GM21367 (cell line): ENCODE measurements at regions not wholly inside any gene's neighbourhood (a gene's known extent, or its start where the extent isn't known, plus 50 kb on each side); places are given as distances from the start of the nearest gene placed in this dataset.

Source experiments
- ATAC-seq: cut with Tn5 transposase; IDR thresholded peaks from one replicate; pipeline ENCODE4 v1.9.1; 2021; ENCODE audit not compliant: unreplicated experiment

DNA sequence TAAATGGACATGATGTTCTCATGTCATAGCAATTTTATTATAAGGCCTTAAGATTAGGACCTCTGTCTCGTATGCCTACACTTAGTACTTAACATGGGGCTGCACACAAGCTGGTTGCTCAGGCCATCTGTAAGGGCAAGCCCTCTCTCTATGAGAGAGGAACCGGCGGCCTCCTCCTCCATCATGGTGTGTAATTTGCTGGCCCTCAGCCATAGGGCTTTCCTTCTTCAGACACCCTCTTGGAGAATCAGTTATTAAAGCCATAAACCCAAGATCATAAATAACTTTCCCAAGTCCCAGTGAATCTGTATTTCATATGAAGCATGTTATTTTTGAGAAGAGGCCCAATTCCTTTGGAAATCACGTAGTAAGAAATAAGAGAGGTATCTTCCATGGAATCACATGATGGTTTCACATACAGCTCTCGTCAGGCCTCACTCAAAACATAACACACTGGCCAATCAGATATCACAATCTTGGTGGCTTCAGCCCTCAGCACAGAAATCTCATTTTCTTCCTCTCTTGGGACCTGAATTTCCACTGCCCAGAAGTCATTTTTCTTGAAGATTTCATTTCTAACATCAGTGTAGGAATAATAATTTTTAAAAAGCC is 92.6 kb downstream of the RDH14 start:
- no peak for ATAC-seq

DNA sequence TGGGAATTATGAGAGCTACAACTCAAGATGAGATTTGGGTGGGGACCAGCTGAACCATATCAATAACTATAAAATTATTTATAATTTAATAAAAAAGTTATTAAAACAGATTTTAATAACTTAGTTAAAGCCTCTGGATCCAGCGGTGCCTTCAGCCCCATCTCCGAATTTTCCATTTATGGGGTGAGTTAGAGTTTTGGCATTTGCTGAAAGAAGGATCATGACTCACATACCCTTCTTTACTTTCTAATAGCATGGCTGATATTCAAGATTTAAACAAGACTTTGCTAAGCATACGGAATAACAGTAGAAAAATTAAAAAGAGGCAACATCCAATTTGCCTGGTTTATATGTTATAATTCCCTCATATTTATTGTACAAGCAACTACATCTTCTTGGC is 94.5 kb downstream of the RDH14 start:
- ATAC-seq: no peak

DNA sequence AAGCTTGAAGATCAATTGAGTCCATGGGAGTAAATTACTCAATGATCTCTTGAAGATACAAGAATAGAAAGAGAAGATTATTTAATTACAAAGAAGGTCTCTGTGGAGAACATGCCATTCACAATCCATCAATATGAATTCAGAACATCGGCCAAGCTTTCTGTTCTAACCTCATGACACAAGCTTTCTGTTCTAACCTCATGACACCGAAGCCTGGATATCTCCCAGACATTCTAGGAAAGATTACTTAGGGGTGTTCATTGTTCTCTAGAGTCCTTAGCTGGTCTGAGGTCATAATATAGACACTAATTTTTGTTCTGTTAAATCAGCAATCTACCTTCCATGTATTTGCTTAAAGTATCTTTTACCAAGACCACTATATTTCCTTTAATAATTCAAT is 95.5 kb downstream of the RDH14 start:
- ATAC-seq: no peak

DNA sequence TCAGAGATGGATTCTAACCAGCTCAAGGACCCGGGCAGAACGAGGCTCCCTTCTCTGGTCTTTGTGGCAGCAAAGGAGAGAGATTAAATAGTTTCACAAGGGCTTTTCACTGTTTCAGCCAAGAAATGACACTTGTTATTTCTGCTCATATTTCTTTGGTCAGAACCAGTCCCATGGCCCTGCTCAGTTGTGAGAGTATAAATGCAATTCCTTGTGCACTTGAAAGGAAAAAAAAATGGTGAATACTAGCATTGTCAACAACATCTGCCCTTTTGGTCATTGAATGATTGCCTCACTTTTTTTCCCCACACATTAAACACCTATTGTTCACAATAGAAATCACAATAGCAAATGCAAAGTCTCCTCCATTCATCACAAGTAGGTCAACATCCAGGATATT is 104.4 kb downstream of the RDH14 start:
- ATAC-seq: no peak

DNA sequence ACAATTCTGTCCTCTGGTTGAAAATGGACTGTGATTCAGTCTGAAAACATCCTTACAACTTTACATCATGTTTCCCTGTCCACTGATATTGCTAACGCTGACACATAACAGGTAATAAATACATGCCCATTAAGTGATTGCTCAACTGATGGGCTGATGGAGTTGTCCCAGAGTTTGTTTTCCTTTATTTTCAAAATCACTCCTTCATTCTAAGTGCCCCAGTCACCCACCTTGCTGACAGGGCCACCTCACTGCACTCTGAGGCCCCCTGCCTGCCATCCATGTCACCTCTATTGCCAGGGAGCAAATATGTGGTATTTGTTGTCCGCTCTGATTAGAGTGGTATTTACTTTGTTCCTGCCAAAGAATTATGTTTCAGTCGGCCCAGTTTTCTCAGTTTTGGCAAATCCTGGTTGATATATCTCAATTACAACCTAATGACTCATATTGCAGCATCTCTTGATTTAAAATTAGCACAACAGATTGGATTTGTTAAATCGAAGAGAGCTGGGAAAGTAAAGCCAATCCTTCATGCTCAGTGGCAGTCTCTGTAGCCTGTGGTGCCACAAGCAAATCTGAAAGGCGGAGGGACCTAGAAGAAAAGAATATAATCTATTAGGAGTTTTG is 105.1 kb downstream of the RDH14 start:
- no peak for ATAC-seq

DNA sequence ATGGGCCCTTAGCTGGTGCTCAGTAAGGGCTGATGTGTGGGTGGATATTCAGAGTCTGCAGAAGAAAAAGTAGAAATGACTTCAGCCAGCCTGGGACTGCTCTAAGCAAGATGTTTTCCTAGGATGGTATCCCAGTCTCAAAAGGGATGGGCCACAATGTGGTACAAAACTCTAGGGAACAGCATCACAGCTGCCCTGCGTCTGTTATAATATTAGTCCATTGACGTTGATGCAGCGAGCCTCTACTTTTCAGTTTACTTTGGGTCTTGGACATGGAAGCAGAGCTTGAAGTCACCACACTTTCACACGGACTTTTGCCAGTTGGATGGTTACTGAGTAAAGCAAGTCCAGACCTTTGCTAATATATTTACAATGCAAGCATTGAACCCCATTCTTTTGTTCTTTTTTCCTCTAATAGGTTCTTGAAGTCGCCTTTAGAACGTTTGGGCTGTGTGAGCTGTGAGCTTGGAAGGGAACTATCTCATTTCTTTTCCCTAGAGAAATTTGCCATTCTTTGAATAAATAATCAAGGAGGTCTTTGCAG is 105.7 kb downstream of the RDH14 start:
- no peak for ATAC-seq

DNA sequence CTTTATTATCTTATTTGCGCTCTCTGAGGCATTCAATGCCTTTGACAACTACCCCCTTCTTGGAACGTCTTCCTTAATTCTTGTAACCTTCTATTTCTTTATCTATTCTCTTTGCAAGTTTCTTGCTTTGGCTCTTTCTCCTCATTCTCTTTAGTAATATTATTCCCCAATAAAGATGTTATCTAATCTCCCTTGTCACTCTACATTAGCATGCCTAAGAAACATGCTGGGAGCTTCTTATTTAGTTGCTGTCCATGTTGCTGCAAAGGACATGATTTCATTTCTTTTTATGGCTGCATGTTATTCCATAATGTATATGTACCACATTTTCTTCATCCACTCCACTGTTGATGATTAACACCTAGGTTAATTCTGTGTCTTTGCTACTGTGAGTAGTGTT is 113.7 kb downstream of the RDH14 start:
- ATAC-seq: no peak

DNA sequence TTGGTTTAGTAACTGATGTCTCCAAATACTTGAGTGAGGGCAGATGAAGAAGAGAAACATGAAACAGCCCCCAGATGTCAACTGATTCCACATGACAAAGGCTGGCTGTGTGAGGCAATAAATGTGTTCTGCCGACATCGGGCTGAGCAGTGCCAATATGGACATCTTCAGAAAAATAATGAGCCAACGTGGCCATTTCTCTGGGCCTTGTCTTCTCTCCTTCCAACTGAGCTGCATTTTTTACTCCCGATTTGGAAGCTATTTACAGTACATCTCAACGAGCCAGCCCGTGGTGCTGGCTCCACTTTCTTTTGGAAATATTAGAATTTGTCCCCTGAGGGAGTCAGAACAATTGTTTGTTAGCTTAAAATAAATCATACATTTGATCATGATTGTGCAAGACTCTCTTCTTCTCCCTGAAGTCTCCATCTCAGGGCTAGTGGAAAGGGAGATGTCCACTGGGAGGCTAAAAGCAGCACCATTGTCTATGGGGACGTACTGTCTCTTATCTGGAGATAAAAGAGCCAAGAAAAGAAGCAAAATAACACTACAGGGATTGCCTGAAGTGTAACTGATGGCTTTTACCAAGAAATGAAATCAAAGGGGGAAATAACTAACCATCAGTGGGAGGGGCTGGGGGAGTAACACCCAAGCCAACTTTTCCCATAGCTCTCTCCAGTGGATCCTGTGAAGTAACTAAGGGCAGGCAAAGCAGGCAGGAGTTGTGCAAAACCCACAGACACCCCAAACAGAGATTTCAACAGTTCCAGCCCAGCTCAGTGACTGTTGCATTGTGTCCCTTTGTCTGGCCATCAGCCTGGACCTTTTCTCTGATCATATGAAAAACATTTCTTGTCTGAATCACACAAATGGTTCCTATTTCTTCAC is 114.8 kb downstream of the RDH14 start:
- ATAC-seq: no peak

DNA sequence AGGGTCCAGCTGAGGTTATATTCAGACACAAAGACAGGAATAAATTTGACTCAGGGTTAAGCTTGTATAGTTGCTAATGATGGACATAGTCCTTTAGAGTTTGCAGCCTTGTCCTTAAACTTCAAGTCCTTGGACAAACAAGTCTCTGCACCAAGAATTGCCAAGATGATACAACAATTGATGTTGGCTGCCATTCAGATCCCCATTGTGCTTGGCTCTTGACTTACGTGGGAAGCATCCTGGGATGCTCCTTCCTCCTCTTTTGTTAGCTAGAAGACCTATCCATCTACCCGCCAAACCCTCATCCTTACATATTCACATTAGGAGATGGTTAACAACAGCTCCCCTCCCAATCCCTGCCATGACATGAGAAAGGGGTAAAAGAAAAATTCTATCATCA is 115.6 kb downstream of the RDH14 start:
- ATAC-seq: no peak

DNA sequence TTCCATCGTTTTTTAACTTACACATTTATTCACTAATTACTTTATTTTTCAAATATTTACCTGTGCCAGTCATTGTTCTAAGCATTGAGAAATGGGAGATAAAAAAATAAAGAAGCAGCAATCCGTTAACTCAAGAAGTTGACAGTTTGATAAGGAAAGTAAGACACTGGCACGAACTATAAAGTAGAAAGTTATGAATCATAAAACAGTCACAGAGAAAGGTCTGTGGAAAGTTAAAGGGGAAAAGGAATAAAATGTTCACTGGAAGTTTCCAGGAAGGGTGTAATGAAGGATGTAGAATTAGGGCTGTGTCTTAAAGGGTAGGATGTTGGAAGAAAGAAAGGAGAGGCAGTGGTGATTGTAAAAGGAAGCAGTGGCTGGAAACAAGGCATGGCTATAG is 118.9 kb downstream of the RDH14 start:
- no peak for ATAC-seq

DNA sequence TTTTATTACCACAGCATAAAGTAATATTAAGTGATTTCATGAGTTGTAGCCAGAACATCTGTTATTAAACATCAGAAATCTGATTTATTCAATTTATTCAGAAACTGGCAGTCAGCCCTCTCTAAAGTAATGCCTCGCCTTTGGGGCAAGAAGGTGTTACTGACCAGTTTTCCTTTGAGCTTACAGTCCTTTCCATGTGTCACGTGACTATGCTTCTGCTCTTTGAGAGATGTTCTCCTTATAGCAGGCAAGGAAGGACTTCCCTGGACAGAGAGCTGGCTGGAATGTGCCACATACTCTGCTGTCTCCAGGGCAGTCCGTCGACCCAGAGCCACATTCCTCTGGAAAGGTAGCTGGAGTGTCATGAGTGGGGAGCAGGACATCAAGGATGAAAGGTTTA is 119.7 kb downstream of the RDH14 start:
- no peak for ATAC-seq

DNA sequence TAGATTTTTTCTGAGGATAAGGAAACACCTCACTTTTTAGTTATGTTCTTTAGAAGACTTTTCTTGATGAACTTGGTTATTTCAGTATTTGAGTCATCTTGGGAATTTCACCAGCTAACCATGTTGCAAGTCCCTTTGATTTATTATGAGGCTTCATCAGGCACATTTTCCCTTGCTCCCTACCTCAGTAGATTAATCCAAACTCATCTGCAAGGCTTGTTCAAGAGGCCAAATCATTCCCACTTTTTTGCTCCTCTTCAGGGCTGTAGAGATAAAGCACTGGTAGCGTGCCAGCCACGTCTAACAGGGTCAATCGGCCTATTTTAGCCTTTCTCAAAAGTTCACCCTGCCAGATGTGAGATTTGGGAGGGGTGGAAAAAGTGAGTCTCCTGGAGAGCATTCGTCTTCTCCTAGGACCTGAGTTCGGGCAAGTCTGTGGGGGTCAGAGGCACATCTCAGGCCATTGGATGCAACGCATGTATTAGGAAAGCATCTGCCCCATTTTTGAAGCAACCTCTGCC is 120.3 kb downstream of the RDH14 start:
- no peak for ATAC-seq

DNA sequence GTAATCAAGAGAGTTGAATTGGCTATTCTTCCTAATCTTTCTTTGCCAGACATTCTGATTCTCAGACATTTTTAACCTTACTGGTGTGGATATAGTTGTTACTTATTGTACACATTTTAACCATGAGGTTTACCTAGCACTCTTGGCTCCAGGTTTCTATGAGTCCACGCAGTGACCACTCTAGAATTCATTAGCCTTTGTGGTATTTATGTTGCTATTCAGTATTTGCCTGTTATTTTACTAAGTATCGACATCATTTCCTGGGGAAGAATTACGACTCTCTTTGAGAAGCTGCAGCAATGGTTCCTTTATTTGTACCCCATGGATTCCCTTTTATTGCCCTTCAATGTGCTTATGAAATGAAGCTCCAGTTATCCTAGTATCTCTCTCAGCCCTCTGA is 120.7 kb downstream of the RDH14 start:
- no peak for ATAC-seq

DNA sequence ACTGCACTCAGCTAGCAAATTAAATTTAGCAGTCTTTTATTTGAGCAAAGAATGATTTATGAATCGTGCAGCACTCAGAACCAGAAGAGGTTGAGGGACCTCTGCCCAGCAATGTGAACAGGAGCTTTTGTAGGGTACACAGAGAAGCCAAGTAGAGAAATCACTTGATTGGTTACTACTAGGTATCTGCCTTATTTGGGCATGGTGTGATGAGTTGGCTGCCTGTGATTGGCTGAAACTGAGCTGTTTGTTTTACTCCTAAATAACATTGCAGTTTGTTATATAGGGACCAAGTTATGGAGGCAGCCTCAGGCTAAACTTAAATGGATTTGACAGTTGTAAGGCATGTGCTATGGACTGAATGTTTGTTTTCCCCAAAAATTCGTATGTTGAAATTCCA is 122.5 kb downstream of the RDH14 start:
- ATAC-seq: no peak

DNA sequence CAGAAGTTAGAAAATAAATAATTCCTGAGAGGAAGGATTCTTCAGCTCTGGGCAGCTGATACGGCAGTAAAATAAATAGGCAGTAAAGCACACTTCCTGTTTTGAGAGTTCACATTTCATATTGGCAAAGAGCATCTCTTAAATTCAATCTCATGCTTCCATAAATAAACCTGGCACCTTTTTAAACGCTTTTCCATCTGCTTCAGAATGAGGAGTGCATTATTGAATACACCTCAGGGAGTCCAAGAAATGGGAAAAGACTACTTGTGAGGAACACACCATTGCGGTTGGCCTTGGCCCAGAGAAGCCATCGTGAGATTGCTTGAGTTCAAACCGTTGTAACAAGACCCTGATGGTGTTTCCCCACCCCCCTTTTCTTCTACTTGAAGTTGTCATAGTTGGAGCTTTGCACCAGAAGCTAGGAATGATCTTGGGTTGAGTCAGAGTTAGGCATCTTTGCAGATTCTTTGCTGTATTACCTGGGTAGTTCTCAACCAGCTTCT is 123.9 kb downstream of the RDH14 start:
- no peak for ATAC-seq

DNA sequence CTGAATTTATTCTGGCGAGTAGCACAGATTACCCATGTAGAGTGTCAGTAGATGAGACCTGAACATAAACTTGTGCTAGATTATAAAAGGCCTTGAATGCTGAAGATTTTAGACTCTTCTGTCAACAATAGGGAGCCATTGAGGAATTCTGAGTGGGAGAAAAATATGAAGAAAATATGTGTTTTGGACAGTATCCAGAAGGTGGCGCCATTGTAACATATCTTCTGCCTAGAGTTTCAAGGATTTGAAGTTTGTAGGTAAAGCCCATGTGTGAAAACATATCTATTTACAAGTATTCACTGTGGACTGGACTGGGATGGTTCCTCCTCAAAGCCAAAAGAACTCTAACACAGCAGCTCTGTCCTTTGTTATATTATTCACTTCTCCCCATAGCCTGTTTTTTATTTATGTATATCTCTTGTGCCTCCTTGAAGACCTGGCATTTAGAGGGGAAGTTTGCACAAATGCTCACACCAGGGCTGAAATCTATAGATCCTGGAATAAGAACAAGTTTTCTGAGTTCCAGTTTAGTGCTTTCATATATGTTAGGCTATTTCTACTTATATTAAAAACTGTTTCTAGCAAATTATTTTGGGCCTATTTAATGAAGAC is 124.9 kb downstream of the RDH14 start:
- ATAC-seq: peak; percentile 50

DNA sequence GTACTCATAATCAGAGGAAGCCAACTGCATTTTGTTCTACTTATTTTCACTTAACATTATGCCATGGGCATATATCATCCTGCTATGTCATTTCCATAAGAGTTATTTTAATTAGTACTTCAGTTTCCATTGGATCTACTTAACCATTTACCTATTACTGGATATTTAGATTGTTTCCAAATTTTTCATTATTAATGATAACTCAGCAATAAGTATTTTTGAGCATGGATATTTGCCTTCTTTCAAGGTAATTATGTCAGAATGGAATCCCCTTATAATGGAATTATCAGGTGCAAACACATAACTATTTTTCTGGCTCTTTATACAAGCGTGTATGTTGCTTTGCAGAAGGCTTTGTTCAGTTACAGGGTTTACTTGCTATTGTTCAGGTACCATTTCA is 126.6 kb downstream of the RDH14 start:
- no peak for ATAC-seq

DNA sequence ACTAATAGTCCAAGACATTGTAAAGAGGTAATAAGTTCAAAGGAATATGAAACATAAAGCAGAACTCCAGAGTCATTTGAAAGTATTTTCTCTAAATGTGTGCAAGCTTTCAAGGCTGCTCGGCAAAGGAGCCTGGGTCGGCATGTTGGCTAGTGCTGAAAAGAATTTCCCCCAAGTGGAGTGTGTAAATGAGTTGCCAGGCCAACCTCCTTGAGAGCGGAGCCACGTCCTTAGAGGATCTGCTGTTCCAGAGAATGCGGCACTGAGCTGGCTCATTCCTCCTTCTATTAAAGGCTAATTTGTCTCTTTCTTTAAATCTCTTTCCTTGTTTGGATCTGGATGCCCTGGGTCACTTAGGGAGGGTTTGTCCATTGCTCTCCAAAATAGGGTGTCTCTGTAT is 127.5 kb downstream of the RDH14 start:
- ATAC-seq: no peak

DNA sequence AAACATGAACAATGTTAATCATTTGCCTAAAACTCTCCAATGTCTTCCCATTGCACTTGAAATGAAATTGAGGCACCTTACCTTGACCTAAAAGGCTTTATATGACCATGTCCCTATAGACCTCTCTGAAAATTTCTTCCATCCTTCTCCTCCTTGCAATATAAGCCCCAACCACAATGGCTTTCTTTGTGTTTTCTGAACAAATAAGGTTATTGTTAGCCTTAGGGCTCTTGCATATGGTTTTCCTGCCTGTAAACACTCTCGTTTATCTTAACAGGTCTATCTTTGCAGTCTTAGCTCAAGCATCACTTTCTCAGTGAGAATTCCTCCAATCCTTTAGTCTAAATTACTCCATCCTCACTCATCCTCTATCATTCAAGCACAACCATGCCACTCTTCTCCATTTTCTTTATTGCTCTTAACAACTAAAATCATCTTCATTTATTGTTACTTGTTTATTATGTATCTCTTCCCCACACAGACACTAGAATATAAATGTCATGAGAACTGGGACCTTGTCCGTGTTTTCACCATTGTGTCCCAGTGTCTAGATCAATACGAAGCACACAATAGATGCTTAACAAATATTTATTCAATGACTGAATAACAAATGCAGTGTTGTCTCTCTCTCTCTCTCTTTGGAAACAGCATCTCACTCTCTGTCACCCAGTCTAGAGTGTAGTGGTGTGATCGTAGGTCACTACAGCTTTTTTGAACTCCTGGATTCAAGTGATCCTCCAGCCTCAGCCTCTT is 129.3 kb downstream of the RDH14 start:
- ATAC-seq: no peak

DNA sequence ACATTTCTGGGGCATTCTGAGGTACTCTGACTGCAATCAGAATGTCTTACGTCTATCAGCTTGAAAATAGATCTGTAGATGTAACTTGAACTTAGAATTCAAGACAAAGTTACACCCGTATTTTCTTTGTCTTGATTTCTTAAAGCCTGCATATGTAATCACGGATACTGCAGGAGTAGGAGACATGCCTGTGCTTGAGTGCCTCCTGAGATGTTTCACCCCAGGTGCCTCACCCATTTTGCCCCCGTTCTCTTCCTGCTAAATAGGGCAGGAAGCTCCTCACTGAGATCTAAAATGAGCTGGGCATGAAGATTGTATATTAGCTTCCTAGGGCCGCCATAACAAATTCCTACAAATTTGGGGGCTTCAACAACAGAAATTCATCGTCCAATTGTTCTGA is 131.9 kb downstream of the RDH14 start:
- no peak for ATAC-seq
